ENCODE measurements at regions not wholly inside any gene's neighbourhood (a gene's known extent, or its start where the extent isn't known, plus 50 kb on each side); places are given as distances from the start of the nearest gene placed in this dataset.

GRCh38 chr6:139536751-139537617, 162.5 kb upstream of the CITED2 start:
- TF ChIP-seq EZH2 (IDR thresholded peaks at IDR 0.05; ENCODE audit: borderline replicate concordance, low read depth, low read length, poor library complexity, severe bottlenecking) (no peak), CTCF (conservative IDR thresholded peaks at IDR 0.05; ENCODE audit: low read depth, low read length) (no peak)
- Histone ChIP-seq H3K4me1 (ENCODE audit: insufficient read depth, low read length, poor library complexity, severe bottlenecking) (peaks cover 50% of the 10 kb centered on the region), H3K9me3 (ENCODE audit: low read depth, low read length, poor library complexity, severe bottlenecking) (no peaks in the 10 kb centered on the region), H3K4me3 (ENCODE audit: low read depth, low read length, poor library complexity, severe bottlenecking) (no peak overlapping the region), H3K27ac (ENCODE audit: low read depth, low read length, poor library complexity, severe bottlenecking) (no peak overlapping the region), H3K36me3 (ENCODE audit: insufficient read depth, low read length, poor library complexity, severe bottlenecking) (no peaks in the 10 kb centered on the region), H3K27me3 (replicated peaks; ENCODE audit: insufficient read depth, low read depth, low read length, poor library complexity) (no peaks in the 10 kb centered on the region)
- POLR2A ChIA-PET (ENCODE audit: low non-redundant PET), result no interaction called here
- CTCF ChIA-PET, result no interaction called here
- no peak for DNase-seq (ENCODE audit: low spot score)
- no TSS peak for BruUV-seq (replicated peaks)
- intact Hi-C loops (cut with micrococcal nuclease; ENCODE audit: unreplicated experiment), result no loop called here

GRCh38 chr6:139534472-139535115, 160.1 kb upstream of the CITED2 start:
- intact Hi-C loops (cut with micrococcal nuclease; ENCODE audit: unreplicated experiment), result no loop called here
- Histone ChIP-seq H3K4me3 (ENCODE audit: low read depth, low read length, poor library complexity, severe bottlenecking) (no peak overlapping the region), H3K27me3 (replicated peaks; ENCODE audit: insufficient read depth, low read depth, low read length, poor library complexity) (no peaks in the 10 kb centered on the region), H3K4me1 (ENCODE audit: insufficient read depth, low read length, poor library complexity, severe bottlenecking) (peaks cover 31% of the 10 kb centered on the region), H3K36me3 (ENCODE audit: insufficient read depth, low read length, poor library complexity, severe bottlenecking) (no peaks in the 10 kb centered on the region), H3K9me3 (ENCODE audit: low read depth, low read length, poor library complexity, severe bottlenecking) (no peaks in the 10 kb centered on the region), H3K27ac (ENCODE audit: low read depth, low read length, poor library complexity, severe bottlenecking) (peak overlapping the region; percentile 81)
- POLR2A ChIA-PET (ENCODE audit: low non-redundant PET), result no interaction called here
- CTCF ChIA-PET, result no interaction called here
- BruUV-seq (replicated peaks), result no TSS peak
- DNase-seq (ENCODE audit: low spot score), result no peak
- TF ChIP-seq CTCF (conservative IDR thresholded peaks at IDR 0.05; ENCODE audit: low read depth, low read length), result no peak
- TF ChIP-seq EZH2 (IDR thresholded peaks at IDR 0.05; ENCODE audit: borderline replicate concordance, low read depth, low read length, poor library complexity, severe bottlenecking), result no peak

GRCh38 chr6:139533573-139534471, 159.4 kb upstream of the CITED2 start:
- intact Hi-C loops (cut with micrococcal nuclease; ENCODE audit: unreplicated experiment), result no loop called here
- Histone ChIP-seq H3K4me1 (ENCODE audit: insufficient read depth, low read length, poor library complexity, severe bottlenecking) (peaks cover 29% of the 10 kb centered on the region), H3K4me3 (ENCODE audit: low read depth, low read length, poor library complexity, severe bottlenecking) (no peak overlapping the region), H3K9me3 (ENCODE audit: low read depth, low read length, poor library complexity, severe bottlenecking) (no peaks in the 10 kb centered on the region), H3K27ac (ENCODE audit: low read depth, low read length, poor library complexity, severe bottlenecking) (peak overlapping the region; percentile 81), H3K36me3 (ENCODE audit: insufficient read depth, low read length, poor library complexity, severe bottlenecking) (no peaks in the 10 kb centered on the region), H3K27me3 (replicated peaks; ENCODE audit: insufficient read depth, low read depth, low read length, poor library complexity) (no peaks in the 10 kb centered on the region)
- POLR2A ChIA-PET (ENCODE audit: low non-redundant PET), result no interaction called here
- BruUV-seq (replicated peaks), result TSS peak; percentile 85
- CTCF ChIA-PET, result no interaction called here
- TF ChIP-seq CTCF (conservative IDR thresholded peaks at IDR 0.05; ENCODE audit: low read depth, low read length) (no peak), EZH2 (IDR thresholded peaks at IDR 0.05; ENCODE audit: borderline replicate concordance, low read depth, low read length, poor library complexity, severe bottlenecking) (no peak)
- DNase-seq (ENCODE audit: low spot score), result peak; percentile 75

Data from A673 (cell line).